Tibial nerve (tissue), 4 donors: ENCODE measurements at regions not wholly inside any gene's neighbourhood (a gene's known extent, or its start where the extent isn't known, plus 50 kb on each side); places are given as distances from the start of the nearest gene placed in this dataset.

Experiments
- DNase-seq, 2 donors: peaks; one replicate each; pipeline ENCODE4 v3.0.0-alpha.2; 2019; ENCODE audit warnings: low spot score in 2 of 2
- H3K27ac ChIP-seq, 4 donors: fragments of 200-600 bp; sonication (generic) in 3 of 4; one replicate each; pipeline ENCODE4 v1.5.1; 2017 to 2019; ENCODE audit warnings: mild to moderate bottlenecking in 1 of 4
- H3K27me3 ChIP-seq, 2 donors: fragments of 200-600 bp; sonication (generic) in 1 of 2; one replicate each; pipeline versions ENCODE4 v1.5.1 to v1.6.0; 2017 to 2019
- H3K36me3 ChIP-seq, 3 donors: fragments of 200-600 bp; sonication (generic); one replicate each; pipeline ENCODE4 v1.5.1; 2018 to 2019
- H3K4me1 ChIP-seq, 4 donors: fragments of 200-600 bp; sonication (generic) in 3 of 4; one replicate each; pipeline ENCODE4 v1.5.1; 2017 to 2019
- H3K4me3 ChIP-seq, 4 donors: fragments of 200-600 bp; sonication (generic) in 3 of 4; one replicate each; pipeline ENCODE4 v1.5.1; 2017 to 2019; ENCODE audit warnings: mild to moderate bottlenecking in 1 of 4, moderate library complexity in 1 of 4
- H3K9me3 ChIP-seq, 4 donors: fragments of 200-600 bp; sonication (generic) in 3 of 4; one replicate each; pipeline ENCODE4 v1.5.1; 2017 to 2019
- CTCF ChIP-seq, 5 experiments: fragments of 200-600 bp in 3 of 5; fragments of 450-650 bp in 2 of 5; sonication (generic) in 3 of 5; IDR thresholded peaks; one replicate each; pipeline ENCODE4 v1.5.1; 2016 to 2019; ENCODE audit warnings: antibody characterized with exemption in 5 of 5, mild to moderate bottlenecking in 3 of 5, moderate library complexity in 2 of 5
- EP300 ChIP-seq, 2 donors: sonication (generic); formaldehyde crosslinking; IDR thresholded peaks; one replicate each; pipeline ENCODE4 v1.6.1; 2017; ENCODE audit warnings: antibody characterized with exemption in 2 of 2, mild to moderate bottlenecking in 1 of 2
- POLR2A ChIP-seq, 2 donors: fragments of 450-650 bp; IDR thresholded peaks; one replicate each; pipeline ENCODE4 v1.6.1; 2017; ENCODE audit warnings: antibody characterized with exemption in 2 of 2, mild to moderate bottlenecking in 2 of 2, moderate library complexity in 2 of 2
- WGBS, 2 donors: methylation state at CpG; one replicate each; pipeline ENCODE4 v1.1.5; 2018; 5-methylcytosine and 5-hydroxymethylcytosine counted together

- no peaks in the 10 kb centered on the region for H3K36me3 ChIP-seq
- peaks cover 0 to 4% (median 0%) of the 10 kb centered on the region in 4 donors for H3K9me3 ChIP-seq
- 84 to 89% methylated on average over 2 of the region's 2 CpGs for WGBS, 2 donors
- H3K27me3 ChIP-seq = no peaks in the 10 kb centered on the region
- DNase-seq = no peak
- no peak overlapping the region for H3K27ac ChIP-seq
- no peaks in the 10 kb centered on the region for H3K4me1 ChIP-seq
- H3K4me3 ChIP-seq = no peak overlapping the region
- TF ChIP-seq POLR2A (IDR thresholded peaks at IDR 0.05) = no peak
- no peak for TF ChIP-seq EP300 (IDR thresholded peaks at IDR 0.05)
- TF ChIP-seq CTCF (IDR thresholded peaks at IDR 0.05) = no peak
Measured at GRCh38 chr20:22740829-22741228, 156.5 kb upstream of the FOXA2 start.

DNA sequence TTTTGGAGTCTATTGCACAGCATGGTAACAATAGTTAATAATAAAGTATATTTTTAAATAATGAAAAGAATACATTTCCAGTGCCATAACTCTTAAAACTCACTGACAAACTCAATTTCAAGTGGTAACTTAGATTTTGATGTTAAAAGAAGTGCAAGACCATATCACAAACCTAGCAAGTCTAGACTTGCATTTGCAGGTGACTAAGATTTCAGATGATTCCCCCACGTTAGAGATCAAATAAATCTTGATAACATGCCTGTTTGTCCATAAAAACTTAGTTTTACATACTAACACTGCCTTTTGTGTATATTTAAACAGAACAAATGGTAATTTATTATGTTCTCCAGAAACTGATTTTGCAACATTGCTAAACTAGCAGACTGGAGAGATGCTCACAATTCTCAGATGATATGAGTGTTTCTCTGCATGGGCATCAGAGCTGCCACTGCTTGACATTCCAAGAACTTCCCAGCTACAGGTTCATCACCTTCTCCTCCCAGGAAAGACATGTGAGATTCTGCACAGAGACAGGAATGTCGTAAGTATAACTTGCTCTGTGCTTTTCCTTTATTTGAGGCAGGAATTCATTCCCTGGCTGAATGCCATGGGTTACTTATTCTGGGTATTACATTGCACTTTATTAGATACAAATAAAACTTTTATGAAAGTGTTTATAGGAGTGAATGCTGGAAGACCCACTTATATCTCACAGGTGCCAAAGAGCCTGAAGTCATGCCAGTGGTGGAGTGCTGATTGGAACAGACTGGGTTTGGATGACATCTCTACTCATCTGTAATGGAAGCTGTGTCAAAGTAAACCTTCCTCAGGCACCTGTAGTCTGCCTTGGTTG is 160.2 kb upstream of the FOXA2 start:
- H3K27me3 ChIP-seq = no peaks in the 10 kb centered on the region
- no peak overlapping the region for H3K27ac ChIP-seq
- DNase-seq = no peak
- 32 to 55% methylated on average over 2 of the region's 2 CpGs for WGBS, 2 donors
- no peaks in the 10 kb centered on the region for H3K36me3 ChIP-seq
- no peak overlapping the region for H3K4me3 ChIP-seq
- H3K9me3 ChIP-seq = peaks cover 0 to 7% (median 0%) of the 10 kb centered on the region in 4 donors
- H3K4me1 ChIP-seq = no peaks in the 10 kb centered on the region
- TF ChIP-seq EP300 (IDR thresholded peaks at IDR 0.05) (no peak), POLR2A (IDR thresholded peaks at IDR 0.05) (no peak), CTCF (IDR thresholded peaks at IDR 0.05) (no peak)

- no peak for TF ChIP-seq CTCF (IDR thresholded peaks at IDR 0.05)
- no peak for TF ChIP-seq POLR2A (IDR thresholded peaks at IDR 0.05)
- TF ChIP-seq EP300 (IDR thresholded peaks at IDR 0.05) = no peak
Measured at GRCh38 chr20:22745194-22745500, 160.8 kb upstream of the FOXA2 start.

GRCh38 chr20:22746957-22747356 is 162.6 kb upstream of the FOXA2 start:
- WGBS, 2 donors = 74 to 87% methylated on average over 5 of the region's 5 CpGs

More at GRCh38 chr20:22745194-22745500, 160.8 kb upstream of the FOXA2 start:
- Histone ChIP-seq H3K4me1 (no peaks in the 10 kb centered on the region), H3K27ac (no peak overlapping the region), H3K9me3 (peaks cover 0 to 7% (median 0%) of the 10 kb centered on the region in 4 donors), H3K36me3 (no peaks in the 10 kb centered on the region), H3K27me3 (no peaks in the 10 kb centered on the region), H3K4me3 (no peak overlapping the region)
- no peak for DNase-seq
- 52 to 53% methylated on average over 1 of the region's 1 CpG for WGBS, 2 donors

More at GRCh38 chr20:22746957-22747356, 162.6 kb upstream of the FOXA2 start:
- DNase-seq = no peak
- TF ChIP-seq CTCF (IDR thresholded peaks at IDR 0.05) = no peak
- TF ChIP-seq EP300 (IDR thresholded peaks at IDR 0.05) = no peak
- TF ChIP-seq POLR2A (IDR thresholded peaks at IDR 0.05) = no peak
- Histone ChIP-seq H3K27me3 (no peaks in the 10 kb centered on the region), H3K36me3 (no peaks in the 10 kb centered on the region), H3K4me1 (no peaks in the 10 kb centered on the region), H3K27ac (no peak overlapping the region), H3K9me3 (peaks cover 0 to 7% (median 0%) of the 10 kb centered on the region in 4 donors), H3K4me3 (no peak overlapping the region)
